Tibial nerve (tissue), 4 donors: ENCODE measurements at regions not wholly inside any gene's neighbourhood (a gene's known extent, or its start where the extent isn't known, plus 50 kb on each side); places are given as distances from the start of the nearest gene placed in this dataset.

ENCODE experiments used
- DNase-seq, 2 donors: peaks; one replicate each; pipeline ENCODE4 v3.0.0-alpha.2; 2019; ENCODE audit warnings: low spot score in 2 of 2
- H3K27ac ChIP-seq, 4 donors: fragments of 200-600 bp; sonication (generic) in 3 of 4; one replicate each; pipeline ENCODE4 v1.5.1; 2017 to 2019; ENCODE audit warnings: mild to moderate bottlenecking in 1 of 4
- H3K27me3 ChIP-seq, 2 donors: fragments of 200-600 bp; sonication (generic) in 1 of 2; one replicate each; pipeline versions ENCODE4 v1.5.1 to v1.6.0; 2017 to 2019
- H3K36me3 ChIP-seq, 3 donors: fragments of 200-600 bp; sonication (generic); one replicate each; pipeline ENCODE4 v1.5.1; 2018 to 2019
- H3K4me1 ChIP-seq, 4 donors: fragments of 200-600 bp; sonication (generic) in 3 of 4; one replicate each; pipeline ENCODE4 v1.5.1; 2017 to 2019
- H3K4me3 ChIP-seq, 4 donors: fragments of 200-600 bp; sonication (generic) in 3 of 4; one replicate each; pipeline ENCODE4 v1.5.1; 2017 to 2019; ENCODE audit warnings: mild to moderate bottlenecking in 1 of 4, moderate library complexity in 1 of 4
- H3K9me3 ChIP-seq, 4 donors: fragments of 200-600 bp; sonication (generic) in 3 of 4; one replicate each; pipeline ENCODE4 v1.5.1; 2017 to 2019
- EP300 ChIP-seq, 2 donors: sonication (generic); formaldehyde crosslinking; IDR thresholded peaks; one replicate each; pipeline ENCODE4 v1.6.1; 2017; ENCODE audit warnings: antibody characterized with exemption in 2 of 2, mild to moderate bottlenecking in 1 of 2
- POLR2A ChIP-seq, 2 donors: fragments of 450-650 bp; IDR thresholded peaks; one replicate each; pipeline ENCODE4 v1.6.1; 2017; ENCODE audit warnings: antibody characterized with exemption in 2 of 2, mild to moderate bottlenecking in 2 of 2, moderate library complexity in 2 of 2
- WGBS, 2 donors: methylation state at CpG; one replicate each; pipeline ENCODE4 v1.1.5; 2018; 5-methylcytosine and 5-hydroxymethylcytosine counted together
- TF ChIP-seq, protein P1 (sequence below), 5 experiments: fragments of 200-600 bp in 3 of 5; fragments of 450-650 bp in 2 of 5; sonication (generic) in 3 of 5; IDR thresholded peaks; one replicate each; pipeline ENCODE4 v1.5.1; 2016 to 2019; ENCODE audit warnings: antibody characterized with exemption in 5 of 5, mild to moderate bottlenecking in 3 of 5, moderate library complexity in 2 of 5

DNA sequence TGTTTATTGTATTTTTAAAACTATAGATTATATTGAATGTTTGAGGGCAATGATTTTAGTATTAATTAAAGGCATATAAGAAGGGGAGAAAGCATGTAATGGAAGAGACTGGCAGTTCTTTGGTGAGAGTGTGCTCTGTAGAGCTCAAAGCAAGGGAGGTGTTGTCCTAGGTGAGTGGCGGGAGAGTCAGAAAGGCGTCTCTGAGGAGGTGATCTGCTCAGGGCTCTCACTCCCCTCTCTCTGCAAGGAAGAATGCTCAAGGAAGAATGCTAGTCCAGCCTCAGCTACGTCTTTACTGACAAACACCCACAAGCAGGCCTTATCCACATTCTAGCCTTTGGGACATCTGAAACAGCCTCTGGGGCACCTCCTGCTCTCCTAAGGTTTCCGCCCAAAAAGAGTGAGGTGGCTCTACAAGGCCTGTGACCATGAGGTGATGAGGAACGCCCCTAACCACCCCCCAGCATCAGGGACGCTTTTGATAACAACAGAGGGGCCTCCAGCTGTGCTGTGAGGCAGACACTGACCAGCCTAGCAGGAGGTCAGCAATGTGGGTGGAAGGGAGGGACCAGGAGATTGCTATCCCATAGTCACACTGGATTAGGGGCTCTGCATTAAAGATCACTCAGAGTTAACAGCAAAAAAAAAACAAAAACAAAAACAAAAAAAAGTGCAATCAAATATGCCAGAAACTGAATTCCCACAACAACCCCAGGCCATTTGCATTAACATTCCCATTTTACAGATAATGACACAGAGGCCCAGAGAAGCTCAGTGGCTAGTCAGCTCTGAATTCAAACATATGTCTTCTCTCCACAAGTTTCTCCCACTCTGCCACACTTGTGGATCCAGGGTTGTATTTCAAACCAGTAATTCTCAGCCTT lies 202.2 kb upstream of the CTNNB1 start:
- TF ChIP-seq, protein P1, sequence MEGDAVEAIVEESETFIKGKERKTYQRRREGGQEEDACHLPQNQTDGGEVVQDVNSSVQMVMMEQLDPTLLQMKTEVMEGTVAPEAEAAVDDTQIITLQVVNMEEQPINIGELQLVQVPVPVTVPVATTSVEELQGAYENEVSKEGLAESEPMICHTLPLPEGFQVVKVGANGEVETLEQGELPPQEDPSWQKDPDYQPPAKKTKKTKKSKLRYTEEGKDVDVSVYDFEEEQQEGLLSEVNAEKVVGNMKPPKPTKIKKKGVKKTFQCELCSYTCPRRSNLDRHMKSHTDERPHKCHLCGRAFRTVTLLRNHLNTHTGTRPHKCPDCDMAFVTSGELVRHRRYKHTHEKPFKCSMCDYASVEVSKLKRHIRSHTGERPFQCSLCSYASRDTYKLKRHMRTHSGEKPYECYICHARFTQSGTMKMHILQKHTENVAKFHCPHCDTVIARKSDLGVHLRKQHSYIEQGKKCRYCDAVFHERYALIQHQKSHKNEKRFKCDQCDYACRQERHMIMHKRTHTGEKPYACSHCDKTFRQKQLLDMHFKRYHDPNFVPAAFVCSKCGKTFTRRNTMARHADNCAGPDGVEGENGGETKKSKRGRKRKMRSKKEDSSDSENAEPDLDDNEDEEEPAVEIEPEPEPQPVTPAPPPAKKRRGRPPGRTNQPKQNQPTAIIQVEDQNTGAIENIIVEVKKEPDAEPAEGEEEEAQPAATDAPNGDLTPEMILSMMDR (IDR thresholded peaks at IDR 0.05) = no peak
- TF ChIP-seq POLR2A (IDR thresholded peaks at IDR 0.05) = no peak
- TF ChIP-seq EP300 (IDR thresholded peaks at IDR 0.05) = no peak
- Histone ChIP-seq H3K4me3 (no peak overlapping the region), H3K36me3 (no peaks in the 10 kb centered on the region), H3K27ac (peak overlapping the region in 1 of 4 donors; percentile 24), H3K27me3 (no peaks in the 10 kb centered on the region), H3K9me3 (no peaks in the 10 kb centered on the region), H3K4me1 (peaks cover 0 to 14% (median 3%) of the 10 kb centered on the region in 4 donors)
- no peak for DNase-seq
- 80% methylated on average over 6 of the region's 6 CpGs for WGBS, 2 donors

DNA sequence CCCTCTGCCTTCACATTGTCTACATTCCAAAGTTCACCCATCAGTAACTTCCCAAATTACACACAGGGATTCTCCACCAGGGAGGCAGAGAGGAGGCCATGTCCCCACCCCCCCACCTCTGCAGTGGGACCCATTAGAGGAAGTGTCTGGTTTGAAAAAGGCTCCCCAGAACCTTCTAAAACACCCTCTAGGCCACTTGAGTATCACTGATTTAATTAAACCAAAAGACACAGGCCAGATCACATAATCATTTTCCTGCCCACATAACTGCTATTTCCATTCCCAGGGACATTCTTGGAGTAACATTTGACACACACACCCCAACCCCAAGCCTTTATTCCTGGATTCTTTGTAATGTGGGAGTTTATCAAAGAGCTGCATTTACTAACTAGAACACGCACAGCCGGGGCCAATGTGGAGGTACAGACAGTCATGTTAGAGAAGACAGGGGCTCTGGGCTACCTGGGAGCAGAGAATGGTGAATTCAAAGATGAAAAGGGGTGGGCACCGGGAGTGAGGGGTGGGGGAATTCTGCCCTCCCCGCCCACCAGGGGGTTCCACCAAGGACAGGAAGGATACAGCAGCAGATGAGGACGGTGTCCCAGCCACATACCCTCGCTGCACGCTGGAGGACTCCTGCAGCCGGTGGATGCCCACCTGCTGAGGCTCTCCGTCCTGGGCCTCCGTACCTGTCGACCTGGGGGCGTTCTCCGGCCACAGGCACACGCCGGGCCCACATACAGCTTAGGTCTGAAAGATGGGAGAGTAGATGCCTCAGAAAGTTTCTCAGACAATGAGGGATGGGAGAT lies 201.4 kb upstream of the CTNNB1 start:
- no peak for TF ChIP-seq POLR2A (IDR thresholded peaks at IDR 0.05)
- TF ChIP-seq EP300 (IDR thresholded peaks at IDR 0.05) = no peak
- TF ChIP-seq, protein P1 (IDR thresholded peaks at IDR 0.05) = no peak
- no peak overlapping the region for H3K4me3 ChIP-seq
- H3K27ac ChIP-seq = peak overlapping the region in 2 of 4 donors; percentile 14 to 24
- peaks cover 0 to 14% (median 3%) of the 10 kb centered on the region in 4 donors for H3K4me1 ChIP-seq
- H3K9me3 ChIP-seq = no peaks in the 10 kb centered on the region
- no peaks in the 10 kb centered on the region for H3K36me3 ChIP-seq
- H3K27me3 ChIP-seq = no peaks in the 10 kb centered on the region
- 85 to 87% methylated on average over 15 of the region's 15 CpGs for WGBS, 2 donors
- DNase-seq = no peak

DNA sequence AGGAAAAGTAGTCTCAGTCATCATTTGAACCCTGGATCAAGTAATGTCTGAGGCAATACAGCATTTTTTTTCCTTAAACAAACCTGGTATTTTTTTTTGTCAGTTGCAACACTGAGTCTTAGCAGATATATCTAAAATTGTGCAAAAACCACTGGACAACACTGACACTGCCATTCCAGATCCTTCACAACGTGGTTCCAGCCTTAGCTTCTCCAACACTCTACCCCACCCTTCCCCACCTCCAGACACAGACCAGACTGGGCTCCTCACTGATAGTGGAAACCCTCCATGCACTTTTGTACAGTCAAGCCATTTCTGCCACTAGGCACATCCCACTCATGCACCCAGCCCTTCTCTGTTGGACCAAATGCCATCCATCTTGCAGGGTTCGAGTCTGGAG lies 199.6 kb upstream of the CTNNB1 start:
- no peaks in the 10 kb centered on the region for H3K27me3 ChIP-seq
- H3K4me1 ChIP-seq = peaks cover 0 to 14% (median 3%) of the 10 kb centered on the region in 4 donors
- H3K27ac ChIP-seq = peak overlapping the region in 1 of 4 donors; percentile 13
- 87 to 93% methylated on average over 2 of the region's 2 CpGs for WGBS, 2 donors
- H3K9me3 ChIP-seq = no peaks in the 10 kb centered on the region
- H3K4me3 ChIP-seq = no peak overlapping the region
- TF ChIP-seq, protein P1 (IDR thresholded peaks at IDR 0.05) = no peak
- TF ChIP-seq POLR2A (IDR thresholded peaks at IDR 0.05) (no peak), EP300 (IDR thresholded peaks at IDR 0.05) (no peak)
- no peaks in the 10 kb centered on the region for H3K36me3 ChIP-seq
- DNase-seq = no peak

DNA sequence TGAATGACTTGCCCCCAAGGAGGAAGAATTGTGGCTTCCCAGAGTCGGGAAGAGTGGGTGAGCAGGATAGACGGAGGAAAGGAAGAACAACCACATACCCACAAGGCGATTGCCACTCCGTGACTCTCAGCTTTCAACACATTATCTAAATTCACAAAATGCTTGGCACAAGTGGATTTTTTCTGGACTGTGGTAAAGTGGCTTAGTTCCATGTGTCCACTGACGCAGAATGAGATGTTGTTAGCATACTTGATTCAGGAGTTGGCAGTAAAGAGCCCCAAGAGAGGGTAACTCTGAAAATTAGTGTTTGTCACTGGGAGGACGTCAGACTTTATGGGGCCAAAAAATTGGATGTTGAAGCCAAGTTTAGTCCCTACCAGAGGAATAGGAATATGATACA lies 198.8 kb upstream of the CTNNB1 start:
- Histone ChIP-seq H3K36me3 (no peaks in the 10 kb centered on the region), H3K27me3 (no peaks in the 10 kb centered on the region), H3K27ac (peak overlapping the region in 2 of 4 donors; percentile 8 to 23), H3K4me3 (no peak overlapping the region), H3K9me3 (no peaks in the 10 kb centered on the region), H3K4me1 (peaks cover 0 to 14% (median 3%) of the 10 kb centered on the region in 4 donors)
- WGBS, 2 donors = 32 to 34% methylated on average over 6 of the region's 6 CpGs
- TF ChIP-seq, protein P1 (IDR thresholded peaks at IDR 0.05) = no peak
- TF ChIP-seq POLR2A (IDR thresholded peaks at IDR 0.05) = no peak
- peak in 1 of 2 donors; percentile 65 for TF ChIP-seq EP300 (IDR thresholded peaks at IDR 0.05)
- peak in 1 of 2 donors; percentile 30 for DNase-seq
